ENCODE measurements at regions not wholly inside any gene's neighbourhood (a gene's known extent, or its start where the extent isn't known, plus 50 kb on each side); places are given as distances from the start of the nearest gene placed in this dataset.

GRCh38 chr1:57925226-57925625 lies 501.4 kb upstream of the DAB1 start:
- TF ChIP-seq POLR2A (IDR thresholded peaks at IDR 0.05) (no peak), CTCF (IDR thresholded peaks at IDR 0.05 in 4 of 5, conservative IDR thresholded peaks at IDR 0.05 in 1 of 5) (no peak)
